ENCODE measurements at regions not wholly inside any gene's neighbourhood (a gene's known extent, or its start where the extent isn't known, plus 50 kb on each side); places are given as distances from the start of the nearest gene placed in this dataset.
A peak's percentile ranks its signal among the peaks of the same experiment; 100 is the strongest.

- no peak for DNase-seq (ENCODE audit: low read depth)
- no peak for TF ChIP-seq CTCF (IDR thresholded peaks at IDR 0.05; ENCODE audit: insufficient read depth, low read length)
- H3K4me3 ChIP-seq (ENCODE audit: low read depth, low read length), result no peak overlapping the region
These were observed 117.3 kb upstream of the NEO1 start for GRCh38 chr15:72934921-72935320.

GRCh38 chr15:72933976-72934375 lies 118.3 kb upstream of the NEO1 start:
- no peak for TF ChIP-seq CTCF (IDR thresholded peaks at IDR 0.05; ENCODE audit: insufficient read depth, low read length)
- no peak overlapping the region for H3K4me3 ChIP-seq (ENCODE audit: low read depth, low read length)
- DNase-seq (ENCODE audit: low read depth), result peak; percentile 21

GRCh38 chr15:72932472-72932871 lies 119.8 kb upstream of the NEO1 start:
- TF ChIP-seq CTCF (IDR thresholded peaks at IDR 0.05; ENCODE audit: insufficient read depth, low read length), result no peak
- no peak overlapping the region for H3K4me3 ChIP-seq (ENCODE audit: low read depth, low read length)
- no peak for DNase-seq (ENCODE audit: low read depth)

- no peak for TF ChIP-seq CTCF (IDR thresholded peaks at IDR 0.05; ENCODE audit: insufficient read depth, low read length)
- DNase-seq (ENCODE audit: low read depth), result no peak
- H3K4me3 ChIP-seq (ENCODE audit: low read depth, low read length), result no peak overlapping the region
These were observed 124.8 kb upstream of the NEO1 start for GRCh38 chr15:72927451-72927850.

GRCh38 chr15:72925661-72926060 lies 126.6 kb upstream of the NEO1 start:
- TF ChIP-seq CTCF (IDR thresholded peaks at IDR 0.05; ENCODE audit: insufficient read depth, low read length), result no peak
- DNase-seq (ENCODE audit: low read depth), result peak; percentile 15
- H3K4me3 ChIP-seq (ENCODE audit: low read depth, low read length), result no peak overlapping the region

GRCh38 chr15:72923289-72923688 lies 129.0 kb upstream of the NEO1 start:
- H3K4me3 ChIP-seq (ENCODE audit: low read depth, low read length), result no peak overlapping the region
- DNase-seq (ENCODE audit: low read depth), result no peak
- no peak for TF ChIP-seq CTCF (IDR thresholded peaks at IDR 0.05; ENCODE audit: insufficient read depth, low read length)

- TF ChIP-seq CTCF (IDR thresholded peaks at IDR 0.05; ENCODE audit: insufficient read depth, low read length), result no peak
- DNase-seq (ENCODE audit: low read depth), result no peak
- no peak overlapping the region for H3K4me3 ChIP-seq (ENCODE audit: low read depth, low read length)
These were observed 131.7 kb upstream of the NEO1 start for GRCh38 chr15:72920551-72920950.

Data from fibroblast of the aortic adventitia (primary cell).